GM12892 (cell line): ENCODE measurements at regions not wholly inside any gene's neighbourhood (a gene's known extent, or its start where the extent isn't known, plus 50 kb on each side); places are given as distances from the start of the nearest gene placed in this dataset.

Source experiments
- POLR2AphosphoS5 ChIP-seq: IDR thresholded peaks from 2 replicates; pipeline ENCODE4 v1.6.1; 2011; ENCODE audit warnings: low read depth, low read length, control low read depth
- TAF1 ChIP-seq: IDR thresholded peaks from 2 replicates; pipeline ENCODE4 v1.6.1; 2011; ENCODE audit warnings: low read depth, mild to moderate bottlenecking, control low read depth, low read length, borderline replicate concordance

DNA sequence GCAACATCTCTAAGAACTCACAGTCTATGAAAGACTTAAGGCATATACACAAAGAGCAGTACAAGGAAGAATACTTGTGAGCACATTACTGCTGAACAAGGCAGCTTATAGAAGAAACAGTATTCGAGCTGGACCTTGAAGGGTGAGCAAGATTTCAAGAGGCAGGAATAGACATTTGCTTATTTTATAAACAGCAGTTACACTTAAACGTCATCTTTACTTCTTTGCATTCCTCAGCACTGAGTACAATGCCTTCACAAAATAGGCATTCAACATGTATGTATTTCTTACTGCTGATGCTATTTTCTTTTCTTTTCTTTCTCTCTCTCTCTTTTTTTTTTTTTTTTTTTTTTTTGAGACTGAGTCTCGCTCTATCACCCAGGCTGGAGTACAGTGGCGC is 205.8 kb downstream of the ZIC4 start:
- no peak for TF ChIP-seq POLR2AphosphoS5
- no peak for TF ChIP-seq TAF1
